GM12892 (cell line): ENCODE measurements at regions not wholly inside any gene's neighbourhood (a gene's known extent, or its start where the extent isn't known, plus 50 kb on each side); places are given as distances from the start of the nearest gene placed in this dataset.

Experiments used
- DNase-seq: peaks from one replicate; pipeline ENCODE4 v3.0.0; 2011; ENCODE audit not compliant: insufficient read length
- FAIRE-seq: peaks from 2 replicates; lab custom pipeline; 2011; peaks lifted over from hg19 to GRCh38; lab: Jason Lieb, UNC
- POLR2A ChIP-seq: IDR thresholded peaks from 2 replicates; pipeline ENCODE4 v1.6.1; 2011; ENCODE audit warnings: low read depth, low read length, control low read depth
- POLR2AphosphoS5 ChIP-seq: IDR thresholded peaks from 2 replicates; pipeline ENCODE4 v1.6.1; 2011; ENCODE audit warnings: low read depth, low read length, control low read depth
- TAF1 ChIP-seq: IDR thresholded peaks from 2 replicates; pipeline ENCODE4 v1.6.1; 2011; ENCODE audit warnings: low read depth, mild to moderate bottlenecking, control low read depth, low read length, borderline replicate concordance

DNA sequence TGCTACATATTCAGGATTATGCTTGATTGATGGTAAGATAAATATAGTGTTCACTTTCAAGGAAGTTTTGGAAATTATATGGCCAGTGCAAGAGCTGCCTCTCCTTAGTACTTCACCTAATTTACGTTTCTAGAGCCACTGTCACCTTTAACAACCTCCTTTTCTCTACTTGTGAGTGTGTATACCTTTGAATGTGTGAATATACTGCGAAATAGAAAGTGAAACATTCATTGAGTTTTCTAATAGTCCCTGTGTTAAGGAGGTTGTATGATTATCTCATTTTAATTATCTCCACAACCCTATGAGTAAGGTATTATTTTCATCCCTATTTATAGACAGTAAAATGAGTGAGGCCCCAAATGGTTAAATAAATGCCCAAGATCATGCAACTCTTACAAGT, 1050.5 kb downstream of the XPNPEP1 start:
- DNase-seq (no peak), FAIRE-seq (no peak)
- TF ChIP-seq POLR2A (no peak), POLR2AphosphoS5 (no peak), TAF1 (no peak)

DNA sequence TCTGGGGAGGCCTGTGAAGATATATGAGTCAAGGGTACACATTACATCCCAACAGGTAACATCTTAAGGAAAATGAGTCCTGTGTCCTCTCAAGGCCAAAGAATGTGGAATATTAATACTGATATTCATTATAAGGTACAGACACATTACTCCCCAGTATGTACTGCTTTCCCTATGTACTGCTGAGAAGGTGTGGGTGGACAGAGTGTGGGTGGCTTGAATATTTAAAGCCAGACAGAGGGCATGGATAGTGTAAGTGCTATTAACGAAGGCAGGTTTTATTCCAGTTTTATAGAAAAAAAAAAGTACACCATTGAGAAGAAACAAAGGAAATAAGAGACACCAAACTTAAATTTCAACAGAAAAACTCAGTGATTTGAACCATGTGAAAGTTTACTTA, 1054.4 kb downstream of the XPNPEP1 start:
- FAIRE-seq (no peak), DNase-seq (no peak)
- TF ChIP-seq TAF1 (no peak), POLR2AphosphoS5 (no peak), POLR2A (no peak)

DNA sequence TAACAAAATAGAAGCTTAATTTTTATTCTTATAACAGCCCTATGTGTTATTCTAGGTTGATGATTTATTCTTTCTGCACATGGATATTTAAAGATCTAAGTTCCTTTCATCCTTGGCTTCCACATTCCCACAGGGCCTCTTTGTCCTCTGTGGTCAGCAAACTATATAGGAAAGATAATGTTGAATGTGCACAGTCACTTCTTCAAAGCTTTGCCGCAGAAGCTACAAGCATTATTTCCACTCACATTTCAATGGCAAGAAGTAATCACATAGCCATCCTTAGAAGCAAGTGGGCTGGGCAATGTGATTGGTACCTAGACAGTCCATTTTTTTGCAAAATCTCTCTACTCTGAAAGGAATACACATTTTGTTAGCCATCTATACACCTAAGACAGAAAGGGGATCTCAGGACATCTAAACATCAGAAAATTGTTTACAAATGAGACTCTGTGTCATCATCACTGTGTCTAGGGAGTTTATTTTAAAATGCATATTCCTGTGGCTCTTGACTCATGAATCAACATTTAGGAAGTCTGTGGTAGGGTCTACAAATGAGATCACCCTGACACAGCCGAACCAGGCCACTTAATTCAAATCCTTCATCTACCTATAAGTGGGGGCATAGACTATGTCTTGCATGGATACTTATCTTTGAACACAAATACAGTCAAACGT, 1060.5 kb downstream of the XPNPEP1 start:
- FAIRE-seq (no peak), DNase-seq (no peak)
- TF ChIP-seq TAF1 (no peak), POLR2A (no peak), POLR2AphosphoS5 (no peak)

DNA sequence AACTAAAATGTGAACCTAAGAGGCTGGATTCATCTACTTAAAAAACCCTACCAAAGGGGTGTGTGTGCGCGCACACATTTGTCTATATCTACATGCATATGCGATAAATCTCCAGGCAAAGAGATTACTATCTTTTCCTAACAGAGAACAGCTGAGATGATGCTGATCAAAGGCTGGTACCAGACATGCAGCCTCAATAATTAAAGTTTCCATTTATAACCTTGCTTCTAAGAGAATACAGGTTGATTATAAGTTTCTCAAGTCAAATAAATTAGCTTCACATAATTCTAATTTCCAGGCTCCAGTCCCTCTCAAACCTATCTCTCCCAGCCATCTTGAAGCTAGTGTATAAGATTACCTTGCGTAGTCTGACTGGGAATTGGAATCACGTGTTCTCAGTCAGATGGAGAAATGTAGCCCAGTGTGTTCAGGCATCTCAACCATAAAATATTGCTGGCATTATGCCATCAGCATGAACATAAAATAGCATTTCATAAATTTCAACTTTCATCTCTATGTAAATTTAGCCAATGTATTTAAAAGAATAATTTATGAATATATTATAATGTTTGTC, 1062.0 kb downstream of the XPNPEP1 start:
- TF ChIP-seq POLR2AphosphoS5 (no peak), POLR2A (no peak), TAF1 (no peak)
- DNase-seq (no peak), FAIRE-seq (no peak)

DNA sequence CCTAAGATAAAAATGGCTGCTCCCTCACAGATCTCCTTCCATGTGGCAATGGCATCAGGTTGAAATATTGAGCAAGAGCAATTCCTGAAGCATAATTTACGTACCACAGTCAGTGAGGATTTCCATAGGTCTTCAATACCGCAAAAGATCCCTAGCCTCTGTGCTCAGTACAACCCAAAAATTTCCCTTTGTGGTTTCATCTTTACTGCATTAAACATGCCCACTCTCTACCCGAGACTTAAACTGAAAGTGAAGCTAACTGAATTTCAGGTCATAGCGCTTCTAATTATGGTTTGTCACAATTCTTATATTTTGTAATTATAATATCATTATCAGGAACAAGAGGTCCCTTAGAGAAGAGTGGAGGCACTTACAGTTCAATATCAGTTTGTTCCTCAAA, 1071.1 kb downstream of the XPNPEP1 start:
- FAIRE-seq (peak; percentile 40), DNase-seq (no peak)
- TF ChIP-seq POLR2AphosphoS5 = no peak
- no peak for TF ChIP-seq TAF1
- TF ChIP-seq POLR2A = no peak

DNA sequence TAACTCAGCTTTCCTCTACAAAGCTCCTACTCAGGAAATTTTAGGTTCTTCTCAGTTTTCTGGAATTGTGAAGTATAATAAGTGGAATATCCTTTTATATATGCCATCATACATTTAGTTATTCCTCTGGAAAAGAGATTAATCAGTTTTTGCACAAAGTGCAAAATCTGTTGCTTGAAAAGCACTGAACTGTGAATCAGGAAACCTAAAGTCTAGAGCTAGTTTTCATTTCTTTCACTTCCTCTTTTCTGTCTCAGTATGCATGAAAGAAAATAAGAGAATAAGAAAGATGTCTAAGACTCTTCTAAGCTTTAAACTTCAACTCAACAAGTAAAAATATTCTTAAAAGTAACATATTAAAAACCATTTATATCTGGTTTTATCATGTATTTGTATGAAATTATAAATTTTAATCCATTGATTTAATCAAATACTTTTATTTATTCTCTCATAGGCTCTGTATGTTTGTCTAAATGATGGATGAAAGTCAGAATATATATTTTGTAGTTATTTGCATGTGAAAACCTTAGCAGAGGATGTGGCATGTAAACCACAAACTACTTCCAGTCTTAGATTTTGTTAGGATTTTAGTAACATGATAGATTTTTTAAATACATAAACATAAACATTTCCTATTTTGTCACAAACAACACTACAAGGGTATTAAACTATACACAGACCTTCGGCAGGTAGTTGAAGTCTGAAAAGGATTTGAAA, 1073.0 kb downstream of the XPNPEP1 start:
- DNase-seq (no peak), FAIRE-seq (no peak)
- TF ChIP-seq POLR2AphosphoS5 (no peak), POLR2A (no peak), TAF1 (no peak)

DNA sequence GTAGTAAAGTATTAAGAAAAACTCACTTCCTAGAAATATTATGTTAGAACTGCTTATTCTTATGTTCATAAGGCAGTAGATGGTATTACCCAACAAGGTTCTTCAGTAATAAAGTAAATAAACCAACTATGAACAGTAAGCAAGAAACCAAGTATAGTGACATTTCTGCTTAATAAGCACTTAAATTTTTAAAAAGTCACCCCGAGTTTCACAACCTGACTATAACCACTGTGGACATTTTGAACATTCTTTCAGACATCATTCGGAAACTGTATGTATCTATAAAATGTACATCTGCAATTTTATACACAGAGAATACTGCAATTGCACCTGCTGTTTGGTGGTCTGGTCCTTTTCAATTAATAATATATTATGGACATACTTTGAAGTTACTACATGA, 1073.6 kb downstream of the XPNPEP1 start:
- TF ChIP-seq POLR2AphosphoS5 = no peak
- TF ChIP-seq POLR2A = no peak
- TF ChIP-seq TAF1 = no peak
- no peak for DNase-seq
- FAIRE-seq = no peak

DNA sequence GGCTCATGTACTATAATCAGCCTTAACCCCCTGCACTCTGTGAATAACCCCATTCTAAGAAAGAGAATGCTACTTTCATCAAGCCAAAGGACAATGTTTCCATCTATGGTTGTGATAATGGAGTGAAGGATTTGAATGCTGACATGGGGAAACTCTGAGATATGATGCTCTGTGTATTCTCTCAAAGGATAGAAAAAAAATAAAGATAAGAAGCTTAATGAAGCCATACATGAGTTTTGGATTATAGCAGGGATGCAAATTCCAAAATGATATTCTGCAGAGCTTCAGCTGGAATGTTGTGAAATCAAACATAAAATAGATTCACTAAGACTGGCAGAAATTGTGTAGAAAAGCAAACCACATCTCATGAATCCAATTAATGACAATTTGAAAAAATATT, 1074.1 kb downstream of the XPNPEP1 start:
- FAIRE-seq (no peak), DNase-seq (no peak)
- no peak for TF ChIP-seq POLR2AphosphoS5
- no peak for TF ChIP-seq TAF1
- no peak for TF ChIP-seq POLR2A

DNA sequence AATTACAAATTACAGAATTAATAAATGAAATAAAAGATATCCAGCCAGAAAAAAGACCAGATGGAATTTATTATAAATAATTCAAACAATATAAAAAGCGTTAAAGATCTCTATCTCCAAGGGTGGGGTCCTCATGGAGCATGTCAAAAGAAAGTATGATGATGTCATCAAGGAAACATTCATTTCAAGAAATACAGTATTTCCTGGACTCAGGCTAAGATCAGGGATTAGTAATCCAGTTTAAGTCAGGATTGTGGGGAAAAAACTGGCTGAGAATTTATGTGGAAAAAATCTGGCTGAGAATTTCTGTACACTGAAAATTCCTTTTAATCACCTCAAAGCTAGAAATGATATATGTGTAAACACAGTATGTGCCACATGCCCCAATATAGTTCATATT, 1075.3 kb downstream of the XPNPEP1 start:
- FAIRE-seq (no peak), DNase-seq (no peak)
- TF ChIP-seq TAF1 (no peak), POLR2AphosphoS5 (no peak), POLR2A (no peak)

DNA sequence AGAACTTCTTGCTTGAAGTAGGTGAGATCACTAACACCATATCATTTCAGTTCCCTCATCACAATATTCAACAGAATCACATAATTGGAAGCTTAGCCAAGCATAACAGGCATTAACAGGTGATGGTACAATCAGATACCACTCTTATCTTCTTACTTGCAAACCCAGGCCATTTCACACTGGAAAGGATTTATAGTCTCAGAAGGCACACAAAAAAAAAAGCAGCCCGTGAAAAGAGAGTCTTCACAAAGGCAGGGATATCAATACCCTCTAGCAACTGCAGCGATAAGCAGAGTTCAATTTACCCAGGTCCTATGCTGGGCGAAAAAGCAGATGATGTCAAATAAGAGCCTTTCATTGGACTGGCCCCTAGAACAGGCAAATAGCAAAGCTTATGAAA, 1082.4 kb downstream of the XPNPEP1 start:
- DNase-seq = no peak
- TF ChIP-seq POLR2AphosphoS5 (no peak), POLR2A (no peak), TAF1 (no peak)
- FAIRE-seq = no peak

DNA sequence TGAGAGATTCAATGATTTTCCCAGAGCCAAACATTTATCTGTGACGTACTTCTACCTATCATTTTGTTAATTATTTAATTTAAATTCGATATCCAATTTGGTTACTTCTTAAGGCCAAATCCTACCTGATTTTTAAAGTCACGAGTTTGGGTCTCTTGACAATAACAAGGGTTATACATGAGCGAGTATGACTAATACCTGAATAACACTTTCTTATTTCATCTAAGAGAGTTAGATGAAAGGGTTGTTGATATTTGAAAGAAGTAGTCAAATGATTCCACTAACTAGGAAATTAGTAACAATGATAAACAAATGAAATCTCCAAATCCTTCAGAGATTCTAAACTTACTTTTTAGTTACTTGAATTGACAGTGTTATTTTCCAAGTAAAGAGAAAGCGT, 1086.9 kb downstream of the XPNPEP1 start:
- TF ChIP-seq POLR2A (no peak), TAF1 (no peak), POLR2AphosphoS5 (no peak)
- FAIRE-seq (no peak), DNase-seq (no peak)

DNA sequence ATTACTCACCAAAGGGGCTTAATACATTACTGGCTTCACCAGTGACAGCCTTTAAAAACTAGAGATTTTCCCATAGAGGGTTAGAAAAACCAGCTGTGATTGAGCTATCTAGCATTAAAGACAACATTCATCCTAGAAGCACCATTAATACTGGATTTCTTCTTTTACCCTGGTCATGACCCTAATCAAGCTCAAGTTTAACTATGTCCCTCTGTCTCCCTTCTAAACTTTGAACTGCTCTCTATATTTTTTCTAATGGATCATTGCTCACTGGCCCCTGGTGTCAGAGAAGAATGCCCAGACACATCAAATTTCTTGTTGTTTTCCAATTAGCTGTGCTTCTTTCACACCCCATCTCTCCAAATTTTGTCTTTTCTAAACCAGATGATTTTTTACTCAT, 1101.3 kb downstream of the XPNPEP1 start:
- TF ChIP-seq POLR2AphosphoS5 = no peak
- TF ChIP-seq TAF1 = no peak
- TF ChIP-seq POLR2A = no peak
- FAIRE-seq (no peak), DNase-seq (no peak)
